Neutrophil (primary cell): ENCODE measurements at regions not wholly inside any gene's neighbourhood (a gene's known extent, or its start where the extent isn't known, plus 50 kb on each side); places are given as distances from the start of the nearest gene placed in this dataset.

Experiments used
- H3K27ac ChIP-seq: fragments of 200-600 bp; sonication (generic); 2 replicates; pipeline ENCODE4 v1.5.1; 2016; ENCODE audit warnings: mild to moderate bottlenecking, moderate library complexity
- H3K27me3 ChIP-seq: fragments of 200-600 bp; sonication (generic); 2 replicates; pipeline ENCODE4 v1.6.0; 2016; ENCODE audit warnings: mild to moderate bottlenecking
- H3K36me3 ChIP-seq: fragments of 200-600 bp; sonication (generic); 2 replicates; pipeline ENCODE4 v1.5.1; 2017
- H3K4me1 ChIP-seq, 2 experiments: fragments of 200-600 bp in 1 of 2; sonication (generic) in 1 of 2; 1 replicate in 1 of 2; 2 replicates in 1 of 2; pipeline versions ENCODE4 v1.5.1 to v1.6.1; 2013 to 2016; ENCODE audit warnings: low read depth in 1 of 2, low read length in 1 of 2, mild to moderate bottlenecking in 1 of 2, moderate library complexity in 1 of 2; ENCODE audit not compliant: control insufficient read depth in 1 of 2, insufficient read depth in 1 of 2
- H3K4me3 ChIP-seq, 2 experiments: fragments of 200-600 bp in 1 of 2; sonication (generic) in 1 of 2; 1 replicate in 1 of 2; 2 replicates in 1 of 2; pipeline ENCODE4 v1.5.1; 2013 to 2016; ENCODE audit warnings: low read depth in 1 of 2, low read length in 1 of 2, mild to moderate bottlenecking in 1 of 2, moderate library complexity in 1 of 2
- H3K9me3 ChIP-seq: fragments of 200-600 bp; sonication (generic); 2 replicates; pipeline ENCODE4 v1.5.1; 2016
- CTCF ChIP-seq: fragments of 200-600 bp; sonication (generic); IDR thresholded peaks from 2 replicates; pipeline ENCODE4 v1.5.1; 2016; ENCODE audit warnings: antibody characterized with exemption

GRCh38 chr2:6053743-6054142 lies 361.6 kb downstream of the SOX11 start:
- Histone ChIP-seq H3K4me1 (no peaks in the 10 kb centered on the region), H3K27ac (no peak overlapping the region), H3K4me3 (no peak overlapping the region), H3K36me3 (no peaks in the 10 kb centered on the region), H3K27me3 (no peaks in the 10 kb centered on the region), H3K9me3 (no peaks in the 10 kb centered on the region)
- no peak for TF ChIP-seq CTCF

GRCh38 chr2:6054161-6054671 lies 362.0 kb downstream of the SOX11 start:
- H3K36me3 ChIP-seq: no peaks in the 10 kb centered on the region
- TF ChIP-seq CTCF: no peak
- no peaks in the 10 kb centered on the region for H3K4me1 ChIP-seq
- no peaks in the 10 kb centered on the region for H3K9me3 ChIP-seq
- H3K27ac ChIP-seq: no peak overlapping the region
- no peaks in the 10 kb centered on the region for H3K27me3 ChIP-seq
- no peak overlapping the region for H3K4me3 ChIP-seq

- H3K9me3 ChIP-seq: no peaks in the 10 kb centered on the region
- TF ChIP-seq CTCF: no peak
- no peaks in the 10 kb centered on the region for H3K27me3 ChIP-seq
- no peaks in the 10 kb centered on the region for H3K36me3 ChIP-seq
- H3K4me1 ChIP-seq: no peaks in the 10 kb centered on the region
- H3K4me3 ChIP-seq: no peak overlapping the region
- no peak overlapping the region for H3K27ac ChIP-seq
These were observed 368.9 kb downstream of the SOX11 start for GRCh38 chr2:6060992-6061663.

- Histone ChIP-seq H3K27ac (no peak overlapping the region), H3K4me1 (no peaks in the 10 kb centered on the region), H3K36me3 (no peaks in the 10 kb centered on the region), H3K9me3 (no peaks in the 10 kb centered on the region), H3K4me3 (no peak overlapping the region), H3K27me3 (no peaks in the 10 kb centered on the region)
- no peak for TF ChIP-seq CTCF
These were observed 372.6 kb downstream of the SOX11 start for GRCh38 chr2:6064757-6065156.

GRCh38 chr2:6065703-6066102 lies 373.5 kb downstream of the SOX11 start:
- no peak overlapping the region for H3K4me3 ChIP-seq
- no peaks in the 10 kb centered on the region for H3K9me3 ChIP-seq
- H3K36me3 ChIP-seq: no peaks in the 10 kb centered on the region
- H3K4me1 ChIP-seq: no peaks in the 10 kb centered on the region
- H3K27ac ChIP-seq: no peak overlapping the region
- TF ChIP-seq CTCF: no peak
- no peaks in the 10 kb centered on the region for H3K27me3 ChIP-seq
